Activated CD4-positive, alpha-beta T cell treated with anti-CD3 and anti-CD28 coated beads, Interleukin-10, Interleukin-2, amounts not matched to agents 100 ng/mL and 50 ng/mL, durations not matched to agents 16 hours and 8 hours (primary cell): ENCODE measurements at regions not wholly inside any gene's neighbourhood (a gene's known extent, or its start where the extent isn't known, plus 50 kb on each side); places are given as distances from the start of the nearest gene placed in this dataset.
"Not testable (repeated sequence)": the region's sequence is repeated elsewhere in the genome, so short reads cannot be mapped to it uniquely, and the experiment has no call there.

Source experiments
- DNase-seq: peaks from one replicate; pipeline ENCODE4 v3.0.0-alpha.2; 2020

DNA sequence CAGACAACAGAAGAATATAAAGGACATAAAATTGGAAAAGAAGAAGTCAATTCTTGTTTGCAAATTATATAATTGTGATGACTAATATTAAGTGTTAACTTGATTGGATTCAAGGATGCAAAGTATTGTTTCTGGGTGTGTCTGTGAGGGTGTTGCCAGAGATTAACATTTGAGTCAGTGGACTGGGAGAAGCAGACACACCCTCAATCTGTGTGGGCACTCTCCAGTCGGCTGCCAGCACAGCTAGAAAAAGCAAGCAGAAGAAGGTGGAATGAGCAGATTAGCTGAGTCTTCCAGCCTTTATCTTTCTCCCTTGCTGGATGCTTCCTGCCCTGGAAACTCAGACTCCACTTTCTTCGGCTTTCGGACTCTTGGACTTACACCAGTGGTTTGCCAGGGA lies 51.7 kb downstream of the UBE2NL start:
- no peak for DNase-seq

DNA sequence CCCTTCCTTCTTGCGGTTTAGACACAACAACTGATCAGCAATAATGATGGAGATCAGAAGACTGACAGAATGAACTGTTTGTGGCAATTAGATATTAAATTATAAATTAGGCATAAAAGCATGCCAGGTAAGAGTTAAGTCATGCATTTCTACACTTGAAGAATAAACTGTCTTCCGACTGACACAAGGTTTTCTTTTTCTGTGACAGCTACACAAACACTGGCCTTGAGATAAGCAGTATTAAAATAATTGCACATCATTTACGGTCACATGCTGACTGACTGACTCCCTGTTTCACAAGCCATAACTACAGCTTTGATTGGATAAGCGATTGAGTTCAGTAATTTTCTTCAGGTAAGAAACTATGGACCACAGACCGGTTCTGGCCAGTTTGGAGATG lies 56.2 kb downstream of the UBE2NL start:
- DNase-seq, result no peak

DNA sequence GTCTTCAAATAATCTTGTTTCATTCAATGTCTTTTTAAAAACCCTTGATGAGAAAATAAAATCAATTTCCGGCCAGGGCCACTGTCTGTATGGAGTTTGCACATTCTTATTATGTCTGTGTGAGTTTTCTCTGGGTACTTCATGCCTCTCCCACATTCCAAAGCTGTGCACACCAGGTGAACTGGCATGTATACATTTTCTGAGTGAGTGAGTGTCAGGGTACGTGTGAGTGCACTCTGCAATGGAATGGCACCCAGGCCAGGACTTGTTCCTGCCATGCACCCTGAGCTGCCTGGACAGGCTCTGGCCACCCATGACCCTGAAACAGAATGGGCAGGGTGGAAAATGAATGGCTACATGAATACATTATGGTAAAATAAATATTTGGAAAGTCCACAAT lies 61.3 kb downstream of the UBE2NL start:
- no peak for DNase-seq

GRCh38 chrX:143964549-143964948 lies 80.7 kb downstream of the UBE2NL start:
- no peak for DNase-seq

DNA sequence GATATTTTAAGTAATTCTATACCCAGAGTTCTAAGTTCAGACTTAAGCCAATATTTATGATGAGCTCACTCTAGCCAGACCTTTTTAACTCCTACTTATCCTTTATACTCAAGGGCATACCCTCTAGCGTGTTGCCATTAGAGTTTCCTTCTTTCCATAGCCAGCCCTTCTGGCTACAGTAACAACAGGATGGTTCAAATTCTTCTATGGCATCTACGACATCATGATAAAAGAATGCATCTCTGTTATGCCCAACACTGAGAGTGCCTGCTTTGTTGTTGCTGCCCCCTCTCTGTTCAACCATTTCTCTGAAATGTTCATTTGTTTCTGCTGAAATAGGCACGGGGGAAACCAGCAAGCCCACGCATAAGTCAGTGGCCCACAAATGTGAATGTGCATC lies 104.5 kb downstream of the UBE2NL start:
- DNase-seq, result no peak

- DNase-seq, result no peak
Measured at GRCh38 chrX:143994206-143994605, 110.3 kb downstream of the UBE2NL start.

- no peak for DNase-seq
Measured at GRCh38 chrX:143998261-143998660, 114.4 kb downstream of the UBE2NL start.

- no peak for DNase-seq
Measured at GRCh38 chrX:144006811-144007210, 122.9 kb downstream of the UBE2NL start.

DNA sequence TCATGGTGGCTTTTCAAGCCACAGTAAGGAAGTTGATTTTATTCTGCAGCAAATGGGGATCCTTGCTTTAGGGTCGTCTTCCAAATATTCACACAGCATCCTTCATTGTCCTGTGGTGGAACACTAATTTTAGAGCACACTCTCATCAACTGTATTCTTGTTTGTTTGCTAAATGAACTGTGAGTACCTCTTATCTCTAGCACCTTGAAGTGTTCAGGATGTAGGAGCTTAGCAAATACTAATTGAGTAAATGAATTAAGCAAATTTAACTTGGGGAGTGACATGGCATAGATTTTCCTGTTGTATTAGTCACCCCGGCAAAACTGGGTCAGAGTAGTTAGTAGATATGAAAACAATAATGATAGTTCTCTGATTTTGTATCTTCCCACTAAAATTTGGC lies 156.9 kb downstream of the UBE2NL start:
- DNase-seq, result no peak

GRCh38 chrX:144042271-144042670 lies 158.4 kb downstream of the UBE2NL start:
- no peak for DNase-seq

GRCh38 chrX:144075432-144075831 lies 191.6 kb downstream of the UBE2NL start:
- no peak for DNase-seq

DNA sequence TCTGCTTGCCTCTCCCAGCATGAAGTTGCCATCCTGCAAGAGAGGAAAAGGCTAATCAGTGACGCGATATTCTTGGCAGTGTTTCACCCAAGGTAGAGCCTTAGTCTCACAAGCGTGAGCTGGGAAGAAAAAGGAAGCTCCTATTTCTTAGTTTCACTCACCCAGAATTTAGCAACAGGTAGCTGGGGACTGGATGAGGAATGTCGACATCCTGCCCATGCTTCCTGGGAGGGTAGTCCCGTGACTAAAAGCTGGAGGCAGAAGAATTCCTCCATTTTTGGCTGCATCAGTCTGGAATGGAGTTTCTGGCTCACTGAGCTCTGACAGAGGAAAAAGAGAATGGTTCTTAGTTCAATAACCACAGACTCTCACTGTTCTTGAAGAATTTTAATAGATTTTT lies 198.4 kb downstream of the UBE2NL start:
- DNase-seq, result not testable (repeated sequence)

DNA sequence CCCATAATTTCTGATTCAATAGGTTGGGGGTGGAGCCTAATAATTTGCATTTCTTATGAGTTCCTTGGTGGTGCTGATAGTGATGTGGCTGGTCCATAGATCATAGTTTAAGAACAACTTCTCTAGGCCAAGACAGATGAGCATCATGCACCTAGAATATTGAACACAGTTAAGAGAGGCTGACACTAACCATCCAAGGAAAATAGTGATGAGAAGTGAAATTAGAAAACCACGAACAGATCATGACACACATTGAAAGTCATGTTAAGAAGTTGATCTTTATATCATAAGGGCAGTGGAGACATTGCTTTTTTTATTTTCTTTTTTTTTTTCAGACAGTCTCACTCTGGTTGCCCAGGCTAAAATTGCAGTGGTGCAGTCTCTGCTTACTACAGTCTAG lies 205.8 kb downstream of the UBE2NL start:
- DNase-seq, result not testable (repeated sequence)

- not testable (repeated sequence) for DNase-seq
Measured at GRCh38 chrX:144092116-144092515, 208.2 kb downstream of the UBE2NL start.

DNA sequence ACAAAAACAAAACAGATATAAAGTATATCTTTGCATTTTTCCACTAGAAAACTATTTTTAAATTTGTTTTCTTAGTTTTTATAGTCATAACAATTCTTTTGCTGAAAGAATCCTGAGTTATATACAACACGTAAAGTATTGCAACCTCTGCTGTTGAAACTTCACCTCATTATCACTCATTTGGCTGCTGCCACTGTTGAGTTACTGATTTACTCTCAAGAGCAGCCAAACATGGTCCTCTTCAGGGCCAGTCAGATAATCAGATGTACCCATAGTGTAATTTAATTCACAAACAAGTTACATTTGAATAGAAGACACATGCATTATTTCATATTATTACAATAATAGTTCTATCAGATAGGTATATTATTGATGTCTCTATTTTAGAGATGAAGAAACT lies 235.6 kb downstream of the UBE2NL start:
- not testable (repeated sequence) for DNase-seq

- not testable (repeated sequence) for DNase-seq
Measured at GRCh38 chrX:144121566-144121965, 237.7 kb downstream of the UBE2NL start.

DNA sequence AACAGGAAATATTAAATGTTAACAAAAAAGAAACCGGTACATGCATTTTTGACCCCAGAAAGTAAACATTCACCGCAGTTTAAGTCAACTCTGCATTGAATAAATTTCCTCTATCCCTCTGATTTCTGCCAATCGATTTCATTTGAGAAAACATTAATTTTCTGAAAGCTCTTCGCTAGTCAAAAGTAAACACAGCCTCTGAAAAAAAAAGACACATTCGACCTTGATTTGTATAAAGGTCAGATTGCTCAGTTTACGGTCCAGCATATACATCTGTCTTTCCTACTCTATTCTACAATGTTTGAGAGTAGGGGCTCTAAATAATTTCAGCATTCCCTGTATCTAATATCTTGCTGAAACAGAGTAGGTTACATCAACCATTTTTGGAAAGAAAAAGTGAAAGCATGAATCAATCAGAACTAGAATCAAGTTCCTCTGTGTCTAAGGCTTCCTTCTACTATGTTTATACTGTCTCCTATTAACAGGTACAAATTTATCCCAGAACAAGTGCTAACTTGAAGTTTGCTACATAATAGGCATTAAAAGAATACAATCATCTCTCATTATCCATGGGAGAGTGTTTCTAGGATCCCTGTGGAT lies 243.8 kb downstream of the UBE2NL start:
- not testable (repeated sequence) for DNase-seq

DNA sequence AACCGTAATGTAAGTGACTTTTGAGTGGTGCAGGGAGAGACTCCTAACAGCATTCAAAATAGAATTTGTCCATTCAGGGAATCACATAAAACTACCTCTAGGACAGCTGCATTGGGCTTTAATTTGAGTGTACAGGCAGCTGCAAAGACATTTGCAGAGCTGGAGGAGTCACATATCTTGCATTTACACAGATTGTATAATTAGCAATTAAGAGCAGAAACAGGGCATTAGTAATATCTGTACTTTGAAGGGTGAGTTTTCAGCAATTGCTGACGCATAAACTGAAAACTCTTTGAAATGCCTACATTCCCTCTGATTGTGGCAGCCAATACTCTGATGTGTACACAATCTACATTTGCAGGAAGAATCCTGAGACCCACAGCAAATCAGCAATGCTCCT lies 245.6 kb downstream of the UBE2NL start:
- DNase-seq, result not testable (repeated sequence)

GRCh38 chrX:144130507-144130906 lies 246.6 kb downstream of the UBE2NL start:
- DNase-seq, result not testable (repeated sequence)

DNA sequence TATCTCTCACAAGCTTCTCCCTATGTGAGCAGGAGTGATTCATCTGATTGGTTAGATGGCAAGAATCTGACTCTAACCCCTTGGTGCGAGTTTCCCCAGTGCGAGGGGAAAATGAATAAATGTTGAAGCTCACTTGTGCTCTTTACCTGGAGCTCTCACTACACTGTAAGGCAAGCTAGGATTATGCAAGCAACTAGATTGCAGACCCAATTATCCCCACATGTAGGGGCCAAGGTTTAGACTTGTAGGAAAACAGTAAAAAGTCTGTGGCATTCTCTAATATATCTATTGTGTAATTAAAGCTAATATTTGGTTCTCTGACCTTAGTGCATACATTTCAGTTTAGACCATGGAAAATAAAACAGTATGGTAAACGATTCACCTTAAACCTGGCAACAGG lies 247.2 kb downstream of the UBE2NL start:
- not testable (repeated sequence) for DNase-seq

DNA sequence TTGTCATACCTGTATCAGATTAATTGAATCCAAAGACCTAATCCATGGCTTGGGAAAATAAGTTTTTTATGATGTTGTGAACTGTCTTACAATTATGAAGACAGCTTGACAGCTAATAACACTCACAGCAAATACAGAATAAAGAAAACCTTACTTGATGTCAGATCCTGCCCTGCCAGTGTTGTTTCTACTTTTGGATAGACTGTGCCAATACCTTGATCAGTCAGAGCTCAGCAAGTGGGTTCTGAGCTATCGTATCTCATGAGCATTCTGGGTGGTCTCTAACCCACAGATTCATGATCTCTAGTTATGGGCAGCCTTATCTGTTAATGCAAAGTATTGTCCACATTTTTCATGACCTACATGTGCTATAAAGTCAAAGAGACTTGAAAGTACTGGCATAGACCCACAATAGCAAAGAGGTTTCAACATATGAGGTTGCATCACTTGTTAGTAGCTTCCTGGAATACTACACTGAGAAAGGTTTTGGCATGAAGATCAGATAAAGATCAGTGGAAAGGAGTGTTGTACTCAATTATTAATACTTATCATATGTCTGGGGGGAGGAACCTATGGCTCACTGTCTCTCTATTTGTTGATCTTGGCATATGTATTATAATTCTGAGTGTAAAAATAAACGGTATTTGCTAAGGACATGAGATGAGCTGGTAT lies 250.7 kb downstream of the UBE2NL start:
- DNase-seq, result not testable (repeated sequence)

GRCh38 chrX:144154474-144154873 lies 270.6 kb downstream of the UBE2NL start:
- DNase-seq, result not testable (repeated sequence)

- DNase-seq, result peak; percentile 49
Measured at GRCh38 chrX:144185197-144185596, 301.3 kb downstream of the UBE2NL start.

DNA sequence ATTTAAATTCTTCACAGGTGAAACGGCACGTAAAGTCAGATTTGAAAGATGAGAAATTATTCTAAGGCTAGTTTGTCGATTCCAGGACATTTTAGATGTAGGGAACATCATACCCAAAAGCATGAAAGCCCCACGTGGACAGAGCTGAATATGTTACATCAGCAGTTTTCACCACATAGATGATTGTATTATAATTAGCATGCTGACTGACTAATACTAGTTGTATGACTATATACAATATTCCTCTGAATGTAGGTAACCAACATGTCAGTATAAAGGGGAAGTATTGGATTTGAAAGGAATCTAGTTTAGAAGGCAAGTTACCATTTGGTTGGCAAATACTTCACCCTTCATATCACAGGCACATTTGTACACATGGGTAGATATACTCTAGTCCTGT lies 304.6 kb downstream of the UBE2NL start:
- not testable (repeated sequence) for DNase-seq

DNA sequence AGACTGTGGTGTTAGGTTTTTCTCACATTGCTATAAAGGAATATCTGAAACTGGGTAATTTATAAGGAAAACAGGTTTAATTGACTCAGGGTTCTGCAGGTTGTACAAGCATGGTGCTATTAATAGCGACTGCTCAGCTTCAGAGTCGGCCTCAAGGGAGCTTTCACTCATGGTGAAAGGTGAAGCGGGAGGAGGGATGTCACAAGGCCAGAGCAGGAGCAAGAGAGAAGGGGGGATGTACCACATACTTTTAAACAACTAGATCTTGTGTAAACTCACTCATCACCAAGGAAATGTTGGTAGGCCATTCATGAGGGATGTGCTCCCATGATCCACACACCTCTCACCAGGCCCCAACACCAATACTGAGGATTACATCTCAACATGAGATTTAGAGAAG lies 313.2 kb downstream of the UBE2NL start:
- not testable (repeated sequence) for DNase-seq
